ENCODE measurements at regions not wholly inside any gene's neighbourhood (a gene's known extent, or its start where the extent isn't known, plus 50 kb on each side); places are given as distances from the start of the nearest gene placed in this dataset.
"Not testable (repeated sequence)": the region's sequence is repeated elsewhere in the genome, so short reads cannot be mapped to it uniquely, and the experiment has no call there.

DNA sequence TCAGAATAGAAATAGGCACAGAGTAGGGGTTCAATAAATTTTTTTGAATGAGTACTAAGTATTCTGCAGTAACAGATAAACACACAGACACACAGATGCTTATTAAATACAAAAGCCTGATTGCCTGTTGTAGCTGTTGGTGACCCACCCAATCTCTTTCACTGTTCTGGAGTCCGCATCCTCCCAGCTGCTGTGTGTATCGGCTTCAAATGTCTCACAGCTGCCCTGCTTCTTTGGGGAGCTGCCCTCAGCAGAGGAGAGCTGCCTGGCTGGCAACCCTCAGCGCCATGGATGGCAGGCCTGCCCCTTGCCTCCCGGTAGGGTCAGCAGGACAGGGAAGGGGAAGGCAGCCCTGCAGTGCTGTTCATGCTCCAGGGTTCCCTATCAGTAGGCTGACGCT, 50.5 kb upstream of the PRNP start:
- no peak for DNase-seq

- no peak for DNase-seq
Observed at GRCh38 chr20:4635342-4635741, 50.9 kb upstream of the PRNP start.

GRCh38 chr20:4633780-4634179, 52.5 kb upstream of the PRNP start:
- DNase-seq, result no peak

DNA sequence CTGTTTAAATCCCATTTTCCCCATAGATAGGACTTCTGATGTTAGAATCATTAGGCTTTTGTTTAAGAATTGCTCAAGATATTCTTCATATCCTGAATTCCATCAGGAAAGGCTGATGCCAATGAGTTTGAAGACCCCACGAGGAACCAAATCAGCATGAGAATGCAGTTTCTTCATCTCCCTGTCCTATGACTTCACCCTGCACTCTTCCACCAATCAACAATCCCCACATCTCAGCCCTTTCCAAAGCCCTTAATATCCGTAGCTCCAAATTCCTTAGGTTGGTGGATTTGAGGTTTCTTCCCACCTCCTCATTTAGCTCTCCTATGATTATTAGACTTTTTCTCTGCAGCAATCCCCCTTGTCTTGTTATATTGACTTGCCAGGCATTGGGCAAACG, 52.9 kb upstream of the PRNP start:
- no peak for DNase-seq

DNA sequence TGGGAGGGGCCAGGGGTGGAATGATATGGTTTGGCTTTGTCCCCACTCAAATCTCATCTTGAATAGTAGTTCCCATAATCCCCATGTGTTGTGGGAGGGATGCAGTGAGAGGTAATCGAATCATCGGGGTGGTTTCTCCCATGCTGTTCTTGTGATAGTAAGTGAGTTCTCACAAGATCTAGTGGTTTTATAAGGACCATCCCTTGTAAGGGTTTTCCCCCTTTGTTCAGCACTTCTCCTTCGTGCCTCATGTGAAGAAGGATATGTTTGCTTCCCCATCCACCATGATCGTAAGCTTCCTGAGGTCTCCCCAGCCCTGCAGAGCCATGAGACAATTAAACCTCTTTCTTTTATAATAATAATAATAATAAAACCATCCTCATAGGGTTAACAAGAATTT, 53.4 kb upstream of the PRNP start:
- no peak for DNase-seq

GRCh38 chr20:4626228-4626627, 60.0 kb upstream of the PRNP start:
- no peak for DNase-seq

GRCh38 chr20:4625687-4626086, 60.6 kb upstream of the PRNP start:
- no peak for DNase-seq

DNA sequence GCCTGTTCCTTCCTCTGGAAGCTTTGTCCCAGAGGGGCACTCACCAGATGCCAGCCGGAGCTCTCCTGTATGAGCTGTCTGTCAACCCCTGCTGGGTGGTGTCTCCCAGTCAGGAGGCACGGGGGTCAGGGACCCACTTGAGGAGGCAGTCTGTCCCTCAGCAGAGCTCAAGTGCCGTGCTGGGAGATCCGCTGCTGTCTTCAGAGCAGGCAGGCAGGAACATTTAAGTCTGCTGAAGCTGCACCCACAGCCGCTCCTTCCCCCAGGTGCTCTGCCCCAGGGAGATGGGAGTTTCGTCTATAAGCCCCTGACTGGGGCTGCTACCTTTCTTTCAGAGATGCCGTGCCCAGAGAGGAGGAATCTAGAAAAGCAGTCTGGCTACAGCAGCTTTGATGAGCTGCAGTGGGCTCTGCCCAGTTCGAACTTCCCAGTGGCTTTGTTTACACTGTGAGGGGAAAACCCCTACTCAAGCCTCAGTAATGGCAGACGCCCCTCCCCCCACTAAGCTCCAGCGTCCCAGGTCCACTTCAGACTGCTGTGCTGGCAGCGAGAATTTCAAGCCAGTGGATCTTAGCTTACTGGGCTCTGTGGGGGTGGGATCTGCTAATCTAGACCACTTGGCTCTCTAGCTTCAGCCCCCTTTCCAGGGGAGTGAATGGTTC, 61.5 kb upstream of the PRNP start:
- not testable (repeated sequence) for DNase-seq

DNA sequence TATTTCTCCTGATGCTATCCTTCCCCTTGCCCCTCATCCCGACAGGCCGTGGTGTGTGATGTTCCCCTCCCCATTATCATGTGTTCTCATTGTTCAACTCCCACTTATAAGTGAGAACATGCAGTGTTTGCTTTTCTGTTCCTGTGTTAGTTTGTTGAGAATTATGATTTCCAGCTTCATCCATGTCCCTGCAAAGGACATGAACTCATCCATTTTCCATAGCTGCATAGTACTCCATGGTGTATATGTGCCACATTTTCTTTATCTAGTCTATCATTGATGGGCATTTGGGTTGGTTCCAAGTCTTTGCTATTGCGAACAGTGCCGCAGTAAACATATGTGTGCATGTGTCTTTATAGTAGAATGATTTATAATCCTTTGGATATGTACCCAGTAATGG, 67.1 kb upstream of the PRNP start:
- DNase-seq, result not testable (repeated sequence)

DNA sequence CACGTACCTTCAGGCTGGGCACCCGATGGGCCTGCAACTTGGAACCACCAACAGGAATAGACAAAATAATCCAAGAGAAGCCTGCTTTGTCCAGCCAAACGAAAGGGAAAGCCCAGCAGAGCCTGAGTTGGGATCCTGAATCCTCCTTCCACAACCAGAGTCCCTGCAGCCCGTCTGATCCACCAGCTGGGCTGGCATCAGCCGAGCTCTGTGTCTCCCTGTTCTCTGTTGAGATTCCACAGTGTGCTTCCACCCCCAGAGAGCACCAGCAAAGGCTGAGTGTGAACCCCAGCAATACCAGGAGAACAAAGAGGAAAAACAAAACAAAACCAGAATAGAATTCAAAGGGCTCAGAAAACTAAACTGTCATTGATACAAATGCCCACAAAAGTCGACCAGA, 68.8 kb upstream of the PRNP start:
- DNase-seq, result no peak

GRCh38 chr20:4617019-4617418, 69.2 kb upstream of the PRNP start:
- no peak for DNase-seq

- DNase-seq, result peak; percentile 75 to 77
Observed at GRCh38 chr20:4613718-4614620, 72.3 kb upstream of the PRNP start.

- no peak for DNase-seq
Observed at GRCh38 chr20:4613184-4613583, 73.1 kb upstream of the PRNP start.

- DNase-seq, result no peak
Observed at GRCh38 chr20:4610871-4611270, 75.4 kb upstream of the PRNP start.

- DNase-seq, result no peak
Observed at GRCh38 chr20:4609511-4609910, 76.7 kb upstream of the PRNP start.

GRCh38 chr20:4608861-4609260, 77.4 kb upstream of the PRNP start:
- DNase-seq, result no peak

GRCh38 chr20:4607287-4607713, 79.0 kb upstream of the PRNP start:
- peak; percentile 60 to 62 for DNase-seq

GRCh38 chr20:4606051-4606450, 80.2 kb upstream of the PRNP start:
- no peak for DNase-seq

GRCh38 chr20:4605166-4605565, 81.1 kb upstream of the PRNP start:
- no peak for DNase-seq

GRCh38 chr20:4604580-4604979, 81.7 kb upstream of the PRNP start:
- no peak for DNase-seq

GRCh38 chr20:4603724-4604123, 82.5 kb upstream of the PRNP start:
- no peak for DNase-seq

GRCh38 chr20:4602297-4602631, 84.0 kb upstream of the PRNP start:
- DNase-seq, result no peak

DNA sequence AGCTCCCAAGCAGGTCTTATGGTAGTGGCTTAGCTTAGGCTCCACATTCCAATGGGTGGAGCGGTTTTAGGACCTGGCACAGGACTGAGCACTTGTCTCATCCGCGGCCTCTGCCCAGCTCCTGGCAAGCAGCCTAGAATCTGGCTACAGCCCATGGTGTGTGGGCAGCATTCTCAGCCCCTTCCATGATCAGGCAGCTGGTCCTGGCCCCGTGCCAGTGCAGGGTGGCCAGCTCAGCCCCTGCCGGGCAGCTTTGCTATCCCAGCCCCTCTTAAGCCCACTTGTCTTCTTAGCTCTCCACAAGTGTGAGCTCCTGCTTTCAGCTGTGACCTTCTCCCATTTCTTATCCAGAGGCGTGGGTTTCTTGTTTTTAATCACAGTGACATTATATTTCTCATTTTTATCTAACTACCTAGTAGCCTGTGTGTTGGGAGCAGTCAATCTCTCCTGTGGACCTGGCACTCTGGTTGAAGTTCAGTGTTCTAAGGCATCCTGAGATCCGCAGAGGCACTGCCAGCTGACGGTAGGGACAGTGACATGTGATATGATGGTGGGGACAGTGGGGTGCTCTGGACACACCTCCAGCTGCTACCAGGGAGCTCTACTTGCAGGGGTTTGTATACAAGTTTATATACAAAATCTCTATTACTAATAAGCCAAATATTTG, 84.5 kb upstream of the PRNP start:
- no peak for DNase-seq

All from activated T-cell treated with anti-CD3 and anti-CD28 coated beads, Interleukin-2, amount 50 U/mL, for 48 hours (primary cell).